H9 (cell line): ENCODE measurements at regions not wholly inside any gene's neighbourhood (a gene's known extent, or its start where the extent isn't known, plus 50 kb on each side); places are given as distances from the start of the nearest gene placed in this dataset.

ENCODE experiments used
- DNase-seq: peaks from one replicate; pipeline ENCODE4 v3.0.0-alpha.2; 2017
- H2AFZ ChIP-seq: one replicate; pipeline ENCODE4 v1.6.1; 2013; ENCODE audit warnings: mild to moderate bottlenecking, low read length, control low read depth, moderate library complexity
- H2AK5ac ChIP-seq: 2 replicates; pipeline ENCODE4 v1.6.1; 2013; ENCODE audit warnings: low read length, control low read depth, mixed read lengths; ENCODE audit not compliant: insufficient read length
- H2BK120ac ChIP-seq: one replicate; pipeline ENCODE4 v1.6.1; 2013; ENCODE audit warnings: low read depth, mild to moderate bottlenecking, low read length, control low read depth, inconsistent platforms; ENCODE audit not compliant: poor library complexity, severe bottlenecking
- H2BK12ac ChIP-seq: 2 replicates; pipeline ENCODE4 v1.6.1; 2013; ENCODE audit warnings: low read length, control low read depth, mixed read lengths, low read depth; ENCODE audit not compliant: insufficient read length
- H2BK15ac ChIP-seq: 2 replicates; pipeline ENCODE4 v1.6.1; 2013; ENCODE audit warnings: low read depth, low read length, control low read depth
- H2BK20ac ChIP-seq: one replicate; pipeline ENCODE4 v1.6.1; 2013; ENCODE audit warnings: low read depth, mild to moderate bottlenecking, low read length, control low read depth, inconsistent platforms; ENCODE audit not compliant: poor library complexity, severe bottlenecking
- H2BK5ac ChIP-seq: 2 replicates; pipeline ENCODE4 v1.6.1; 2013; ENCODE audit warnings: low read length, control low read depth, mixed read lengths; ENCODE audit not compliant: insufficient read length
- H3K14ac ChIP-seq: 2 replicates; pipeline ENCODE4 v1.6.1; 2013; ENCODE audit warnings: low read length, control low read depth; ENCODE audit not compliant: insufficient read depth
- H3K18ac ChIP-seq: 2 replicates; pipeline ENCODE4 v1.6.1; 2013; ENCODE audit warnings: low read depth, mild to moderate bottlenecking, mixed read lengths, low read length, control low read depth; ENCODE audit not compliant: insufficient read length
- H3K23ac ChIP-seq: 2 replicates; pipeline ENCODE4 v1.6.1; 2013; ENCODE audit warnings: low read length, control low read depth, mixed read lengths, low read depth; ENCODE audit not compliant: insufficient read length
- H3K23me2 ChIP-seq: 2 replicates; pipeline ENCODE4 v1.6.1; 2013; ENCODE audit warnings: low read depth, mild to moderate bottlenecking, mixed read lengths, low read length, control low read depth; ENCODE audit not compliant: insufficient read length, poor library complexity, severe bottlenecking
- H3K27ac ChIP-seq: 2 replicates; pipeline ENCODE4 v1.5.1; 2013; ENCODE audit warnings: low read length, control low read depth, mixed read lengths, low read depth; ENCODE audit not compliant: insufficient read length
- H3K27me3 ChIP-seq: 2 replicates; pipeline ENCODE4 v1.6.1; 2013; ENCODE audit warnings: low read length, control low read depth, inconsistent platforms; ENCODE audit not compliant: insufficient read depth
- H3K4ac ChIP-seq: 2 replicates; pipeline ENCODE4 v1.6.1; 2013; ENCODE audit warnings: low read depth, mild to moderate bottlenecking, control low read depth, inconsistent platforms, low read length, moderate library complexity
- H3K4me1 ChIP-seq: 2 replicates; pipeline ENCODE4 v1.6.1; 2013; ENCODE audit warnings: low read length, control low read depth, inconsistent platforms; ENCODE audit not compliant: insufficient read depth
- H3K4me2 ChIP-seq: 2 replicates; pipeline ENCODE4 v1.6.1; 2013; ENCODE audit warnings: low read length, control low read depth, mixed read lengths; ENCODE audit not compliant: insufficient read length, insufficient read depth
- H3K56ac ChIP-seq: 2 replicates; pipeline ENCODE4 v1.6.1; 2013; ENCODE audit warnings: low read depth, mild to moderate bottlenecking, mixed read lengths, low read length, control low read depth; ENCODE audit not compliant: insufficient read length
- H3K79me1 ChIP-seq: 2 replicates; pipeline ENCODE4 v1.6.1; 2013; ENCODE audit warnings: low read depth, mild to moderate bottlenecking, moderate library complexity, low read length, control low read depth, inconsistent platforms; ENCODE audit not compliant: insufficient read depth, poor library complexity, severe bottlenecking
- H3K79me2 ChIP-seq: 2 replicates; pipeline ENCODE4 v1.6.1; 2013; ENCODE audit warnings: low read length, control low read depth, inconsistent platforms; ENCODE audit not compliant: insufficient read depth
- H3K9ac ChIP-seq: 2 replicates; pipeline ENCODE4 v1.6.1; 2013; ENCODE audit warnings: low read length, control low read depth, mixed read lengths; ENCODE audit not compliant: insufficient read length; ENCODE audit errors: extremely low read depth
- H3K9me3 ChIP-seq: one replicate; pipeline ENCODE4 v1.6.1; 2013; ENCODE audit warnings: low read depth, low read length, inconsistent platforms; ENCODE audit not compliant: control insufficient read depth
- H3T11ph ChIP-seq: one replicate; pipeline ENCODE4 v1.6.1; 2013; ENCODE audit warnings: mild to moderate bottlenecking, low read length, control low read depth, inconsistent platforms
- H4K20me1 ChIP-seq: one replicate; pipeline ENCODE4 v1.6.1; 2013; ENCODE audit not compliant: control insufficient read depth, insufficient read length, insufficient read depth
- H4K5ac ChIP-seq: 2 replicates; pipeline ENCODE4 v1.6.1; 2013; ENCODE audit warnings: low read depth, mild to moderate bottlenecking, mixed read lengths, low read length, control low read depth; ENCODE audit not compliant: insufficient read length
- H4K8ac ChIP-seq: replicated peaks from 2 replicates; pipeline ENCODE4 v1.6.1; 2013; ENCODE audit warnings: low read length, control low read depth, mixed read lengths, low read depth; ENCODE audit not compliant: insufficient read length
- H4K91ac ChIP-seq: 2 replicates; pipeline ENCODE4 v1.6.1; 2013; ENCODE audit warnings: low read depth, mild to moderate bottlenecking, moderate library complexity, mixed read lengths, low read length, control low read depth; ENCODE audit not compliant: insufficient read length
- H3K27ac Mint-ChIP-seq, 3 experiments: 2 replicates in 2 of 3; 3 replicates in 1 of 3; pipeline ENCODE4 v1.8.0; 2020 to 2021; ENCODE audit warnings: mixed read lengths in 3 of 3, mild to moderate bottlenecking in 1 of 3, moderate library complexity in 1 of 3
- H3K27me3 Mint-ChIP-seq: 2 replicates; pipeline ENCODE4 v1.8.0; 2021; ENCODE audit warnings: low read depth, mild to moderate bottlenecking, moderate library complexity, mixed read lengths
- H3K36me3 Mint-ChIP-seq, 3 experiments: 2 replicates in 2 of 3; 3 replicates in 1 of 3; pipeline ENCODE4 v1.8.0; 2020 to 2021; ENCODE audit warnings: low read depth in 3 of 3, mixed read lengths in 3 of 3; ENCODE audit not compliant: insufficient read depth in 1 of 3
- H3K4me1 Mint-ChIP-seq, 2 experiments: 2 replicates each; pipeline ENCODE4 v1.8.0; 2020; ENCODE audit warnings: mixed read lengths in 2 of 2
- H3K4me3 Mint-ChIP-seq, 2 experiments: 2 replicates in 1 of 2; 3 replicates in 1 of 2; pipeline ENCODE4 v1.8.0; 2020 to 2021; ENCODE audit warnings: mild to moderate bottlenecking in 2 of 2, mixed read lengths in 2 of 2, moderate library complexity in 1 of 2
- H3K9me3 Mint-ChIP-seq, 2 experiments: 2 replicates in 1 of 2; 3 replicates in 1 of 2; pipeline ENCODE4 v1.8.0; 2020; ENCODE audit warnings: mild to moderate bottlenecking in 2 of 2, mixed read lengths in 2 of 2, moderate library complexity in 1 of 2
- WGBS: extraction: QIAGEN DNeasy Blood & Tissue Kit; methylation state at CpG from one replicate; pipeline ENCODE4 v1.1.7; 2013; ENCODE audit warnings: missing lambda C conversion rate, low lambda C conversion rate, mixed read lengths; ENCODE audit not compliant: insufficient read length; ENCODE audit errors: extremely low coverage; 5-methylcytosine and 5-hydroxymethylcytosine counted together
- TF ChIP-seq, protein P1 (sequence below): fragments of 200-600 bp; sonication (generic); conservative IDR thresholded peaks from 3 replicates; pipeline ENCODE4 v1.8.0; 2021; ENCODE audit warnings: antibody characterized with exemption, mild to moderate bottlenecking

DNA sequence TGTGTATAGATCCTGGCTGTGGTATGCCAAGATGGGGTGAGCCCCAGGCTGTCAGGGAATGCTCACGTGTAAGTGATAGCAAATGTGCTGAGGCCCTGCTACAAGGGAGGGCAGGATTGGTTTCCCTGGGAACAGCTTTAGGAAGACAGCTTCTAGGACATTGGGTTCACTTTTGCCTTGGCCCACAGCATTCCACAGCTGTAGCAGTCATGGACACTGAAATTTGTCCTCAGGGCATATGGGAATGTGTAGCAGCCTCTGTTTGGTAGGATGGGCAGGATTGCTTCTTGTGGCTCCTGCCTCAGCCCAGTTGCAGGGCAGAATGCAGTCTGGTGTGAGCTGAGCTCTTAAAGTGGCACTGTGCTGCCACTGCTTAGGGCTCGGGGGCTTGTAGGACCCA lies 1061.7 kb upstream of the WWC1 start:
- Histone ChIP-seq H3K9ac (no peak overlapping the region), H2BK12ac (no peak overlapping the region), H3K4ac (no peak overlapping the region), H3K79me2 (no peaks in the 10 kb centered on the region), H2BK120ac (no peak overlapping the region), H2BK5ac (no peak overlapping the region), H3K79me1 (no peaks in the 10 kb centered on the region), H4K91ac (no peak overlapping the region), H3K18ac (no peak overlapping the region), H3K56ac (no peak overlapping the region), H2AFZ (no peak overlapping the region), H3K27me3 (no peaks in the 10 kb centered on the region), H2BK15ac (no peak overlapping the region), H2BK20ac (no peak overlapping the region), H4K8ac (no peak overlapping the region), H3K9me3 (no peaks in the 10 kb centered on the region), H3K4me2 (no peak overlapping the region), H3T11ph (no peak overlapping the region), H3K27ac (no peak overlapping the region), H3K14ac (no peak overlapping the region), H3K23ac (no peak overlapping the region), H4K20me1 (no peaks in the 10 kb centered on the region), H2AK5ac (no peak overlapping the region), H3K23me2 (no peaks in the 10 kb centered on the region), H3K4me1 (no peaks in the 10 kb centered on the region), H4K5ac (no peak overlapping the region)
- no CpG with 5 or more reads among the region's 2 CpGs for WGBS
- no peak overlapping the region for H3K4me3 Mint-ChIP-seq
- peaks cover 4 to 26% (median 8%) of the 10 kb centered on the region in 3 experiments; a peak in 6 of 7 replicates for H3K36me3 Mint-ChIP-seq
- no peak overlapping the region for H3K27ac Mint-ChIP-seq
- peaks cover 22 to 26% of the 10 kb centered on the region in 2 experiments for H3K9me3 Mint-ChIP-seq
- peaks cover 4 to 5% of the 10 kb centered on the region in 2 experiments; a peak in 2 of 4 replicates for H3K4me1 Mint-ChIP-seq
- TF ChIP-seq, protein P1, sequence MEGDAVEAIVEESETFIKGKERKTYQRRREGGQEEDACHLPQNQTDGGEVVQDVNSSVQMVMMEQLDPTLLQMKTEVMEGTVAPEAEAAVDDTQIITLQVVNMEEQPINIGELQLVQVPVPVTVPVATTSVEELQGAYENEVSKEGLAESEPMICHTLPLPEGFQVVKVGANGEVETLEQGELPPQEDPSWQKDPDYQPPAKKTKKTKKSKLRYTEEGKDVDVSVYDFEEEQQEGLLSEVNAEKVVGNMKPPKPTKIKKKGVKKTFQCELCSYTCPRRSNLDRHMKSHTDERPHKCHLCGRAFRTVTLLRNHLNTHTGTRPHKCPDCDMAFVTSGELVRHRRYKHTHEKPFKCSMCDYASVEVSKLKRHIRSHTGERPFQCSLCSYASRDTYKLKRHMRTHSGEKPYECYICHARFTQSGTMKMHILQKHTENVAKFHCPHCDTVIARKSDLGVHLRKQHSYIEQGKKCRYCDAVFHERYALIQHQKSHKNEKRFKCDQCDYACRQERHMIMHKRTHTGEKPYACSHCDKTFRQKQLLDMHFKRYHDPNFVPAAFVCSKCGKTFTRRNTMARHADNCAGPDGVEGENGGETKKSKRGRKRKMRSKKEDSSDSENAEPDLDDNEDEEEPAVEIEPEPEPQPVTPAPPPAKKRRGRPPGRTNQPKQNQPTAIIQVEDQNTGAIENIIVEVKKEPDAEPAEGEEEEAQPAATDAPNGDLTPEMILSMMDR = no peak
- no peak for DNase-seq
- peaks cover 2% of the 10 kb centered on the region for H3K27me3 Mint-ChIP-seq
